PC-9 (cell line): ENCODE measurements at regions not wholly inside any gene's neighbourhood (a gene's known extent, or its start where the extent isn't known, plus 50 kb on each side); places are given as distances from the start of the nearest gene placed in this dataset.

Experiments used
- EZH2 ChIP-seq: fragments of 200-600 bp; sonication (generic); IDR thresholded peaks from 2 replicates; pipeline ENCODE4 v1.8.0; 2017; ENCODE audit warnings: antibody characterized with exemption, low read depth
- TF ChIP-seq, protein P1 (sequence below): fragments of 200-600 bp; sonication (generic); conservative IDR thresholded peaks from 2 replicates; pipeline ENCODE4 v1.6.1; 2017; ENCODE audit warnings: mixed run types, antibody characterized with exemption, mild to moderate bottlenecking, moderate library complexity

DNA sequence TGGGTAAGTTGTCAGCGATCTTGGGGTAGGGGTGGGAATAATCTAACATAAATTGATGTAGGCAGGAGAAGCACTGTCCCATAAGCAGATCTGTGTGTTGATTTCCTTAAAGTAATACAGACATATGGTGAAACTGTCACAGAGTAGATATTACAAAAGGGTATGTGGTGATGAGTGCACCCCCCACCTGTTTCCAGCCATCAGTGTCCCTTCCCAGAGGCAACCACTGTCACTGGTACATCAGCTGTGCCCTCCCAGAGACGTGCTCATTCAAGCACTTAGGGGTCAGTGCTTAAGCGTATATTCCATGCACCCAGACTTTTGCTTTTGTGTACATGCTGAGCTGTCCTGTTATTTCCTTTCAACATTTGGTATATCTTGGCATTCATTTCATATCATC, 94.3 kb upstream of the PITX1 start:
- TF ChIP-seq, protein P1, sequence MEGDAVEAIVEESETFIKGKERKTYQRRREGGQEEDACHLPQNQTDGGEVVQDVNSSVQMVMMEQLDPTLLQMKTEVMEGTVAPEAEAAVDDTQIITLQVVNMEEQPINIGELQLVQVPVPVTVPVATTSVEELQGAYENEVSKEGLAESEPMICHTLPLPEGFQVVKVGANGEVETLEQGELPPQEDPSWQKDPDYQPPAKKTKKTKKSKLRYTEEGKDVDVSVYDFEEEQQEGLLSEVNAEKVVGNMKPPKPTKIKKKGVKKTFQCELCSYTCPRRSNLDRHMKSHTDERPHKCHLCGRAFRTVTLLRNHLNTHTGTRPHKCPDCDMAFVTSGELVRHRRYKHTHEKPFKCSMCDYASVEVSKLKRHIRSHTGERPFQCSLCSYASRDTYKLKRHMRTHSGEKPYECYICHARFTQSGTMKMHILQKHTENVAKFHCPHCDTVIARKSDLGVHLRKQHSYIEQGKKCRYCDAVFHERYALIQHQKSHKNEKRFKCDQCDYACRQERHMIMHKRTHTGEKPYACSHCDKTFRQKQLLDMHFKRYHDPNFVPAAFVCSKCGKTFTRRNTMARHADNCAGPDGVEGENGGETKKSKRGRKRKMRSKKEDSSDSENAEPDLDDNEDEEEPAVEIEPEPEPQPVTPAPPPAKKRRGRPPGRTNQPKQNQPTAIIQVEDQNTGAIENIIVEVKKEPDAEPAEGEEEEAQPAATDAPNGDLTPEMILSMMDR = no peak
- no peak for TF ChIP-seq EZH2
